ENCODE measurements at regions not wholly inside any gene's neighbourhood (a gene's known extent, or its start where the extent isn't known, plus 50 kb on each side); places are given as distances from the start of the nearest gene placed in this dataset.
"Not testable (repeated sequence)": the region's sequence is repeated elsewhere in the genome, so short reads cannot be mapped to it uniquely, and the experiment has no call there.

GRCh38 chr12:127813147-127813546 lies 453.8 kb upstream of the TMEM132C start:
- no peak for DNase-seq (ENCODE audit: low read depth)

GRCh38 chr12:127819056-127819455 lies 447.9 kb upstream of the TMEM132C start:
- DNase-seq (ENCODE audit: low read depth) = no peak

- no peak for DNase-seq (ENCODE audit: low read depth)
These were observed 446.7 kb upstream of the TMEM132C start for GRCh38 chr12:127820271-127820670.

- DNase-seq (ENCODE audit: low read depth) = no peak
These were observed 446.1 kb upstream of the TMEM132C start for GRCh38 chr12:127820846-127821245.

- DNase-seq (ENCODE audit: low read depth) = no peak
These were observed 444.1 kb upstream of the TMEM132C start for GRCh38 chr12:127822809-127823411.

- no peak for DNase-seq (ENCODE audit: low read depth)
These were observed 443.2 kb upstream of the TMEM132C start for GRCh38 chr12:127823801-127824200.

GRCh38 chr12:127829281-127830064 lies 437.5 kb upstream of the TMEM132C start:
- DNase-seq (ENCODE audit: low read depth) = no peak

- DNase-seq (ENCODE audit: low read depth) = no peak
These were observed 436.9 kb upstream of the TMEM132C start for GRCh38 chr12:127830065-127830460.

GRCh38 chr12:127830730-127831129 lies 436.2 kb upstream of the TMEM132C start:
- DNase-seq (ENCODE audit: low read depth) = no peak

- no peak for DNase-seq (ENCODE audit: low read depth)
These were observed 434.8 kb upstream of the TMEM132C start for GRCh38 chr12:127832172-127832571.

GRCh38 chr12:127836802-127837201 lies 430.2 kb upstream of the TMEM132C start:
- not testable (repeated sequence) for DNase-seq (ENCODE audit: low read depth)

GRCh38 chr12:127857661-127858060 lies 409.3 kb upstream of the TMEM132C start:
- no peak for DNase-seq (ENCODE audit: low read depth)

GRCh38 chr12:127860536-127860935 lies 406.4 kb upstream of the TMEM132C start:
- no peak for DNase-seq (ENCODE audit: low read depth)

GRCh38 chr12:127861406-127861805 lies 405.6 kb upstream of the TMEM132C start:
- no peak for DNase-seq (ENCODE audit: low read depth)

- DNase-seq (ENCODE audit: low read depth) = no peak
These were observed 393.7 kb upstream of the TMEM132C start for GRCh38 chr12:127873306-127873705.

- no peak for DNase-seq (ENCODE audit: low read depth)
These were observed 385.4 kb upstream of the TMEM132C start for GRCh38 chr12:127881371-127882140.

GRCh38 chr12:127883013-127883412 lies 384.0 kb upstream of the TMEM132C start:
- DNase-seq (ENCODE audit: low read depth) = no peak

- no peak for DNase-seq (ENCODE audit: low read depth)
These were observed 380.8 kb upstream of the TMEM132C start for GRCh38 chr12:127885954-127886750.

GRCh38 chr12:127886827-127887226 lies 380.1 kb upstream of the TMEM132C start:
- DNase-seq (ENCODE audit: low read depth) = no peak

- DNase-seq (ENCODE audit: low read depth) = no peak
These were observed 377.8 kb upstream of the TMEM132C start for GRCh38 chr12:127888943-127889719.

GRCh38 chr12:127893895-127894609 lies 372.9 kb upstream of the TMEM132C start:
- no peak for DNase-seq (ENCODE audit: low read depth)
